NCI-H2196 treated with DMSO at 0.1 percent for 48 hours (cell line): ENCODE measurements at regions not wholly inside any gene's neighbourhood (a gene's known extent, or its start where the extent isn't known, plus 50 kb on each side); places are given as distances from the start of the nearest gene placed in this dataset.

Source experiments
- DNase-seq: peaks from one replicate; lab custom pipeline; 2025; ENCODE audit not compliant: unreplicated experiment; lab: John Stamatoyannopoulos, UW

DNA sequence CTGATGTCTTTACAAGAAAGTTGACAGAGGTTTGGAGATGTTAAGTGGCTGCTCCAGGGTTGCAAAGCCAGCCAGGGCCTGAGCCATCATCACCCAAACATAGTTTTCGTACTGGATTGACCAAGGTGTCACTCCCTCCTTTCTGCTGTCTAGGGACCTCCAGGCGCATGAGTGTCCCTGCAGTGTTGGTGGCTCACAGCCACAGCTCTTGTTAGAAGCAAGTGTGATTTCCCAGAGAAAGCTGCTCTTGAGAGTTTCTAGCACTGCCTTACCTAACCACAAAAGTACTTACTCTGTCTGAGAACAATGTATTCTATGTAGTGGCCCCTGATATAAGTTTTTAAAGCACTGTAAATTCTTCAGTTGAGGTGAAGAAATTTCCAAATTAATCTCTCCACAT lies 144.1 kb downstream of the SOX2 start:
- no peak for DNase-seq

GRCh38 chr3:181859518-181859917 lies 147.8 kb downstream of the SOX2 start:
- DNase-seq: no peak

GRCh38 chr3:181860235-181860634 lies 148.5 kb downstream of the SOX2 start:
- no peak for DNase-seq

- no peak for DNase-seq
Observed at GRCh38 chr3:181862502-181862901, 150.8 kb downstream of the SOX2 start.

DNA sequence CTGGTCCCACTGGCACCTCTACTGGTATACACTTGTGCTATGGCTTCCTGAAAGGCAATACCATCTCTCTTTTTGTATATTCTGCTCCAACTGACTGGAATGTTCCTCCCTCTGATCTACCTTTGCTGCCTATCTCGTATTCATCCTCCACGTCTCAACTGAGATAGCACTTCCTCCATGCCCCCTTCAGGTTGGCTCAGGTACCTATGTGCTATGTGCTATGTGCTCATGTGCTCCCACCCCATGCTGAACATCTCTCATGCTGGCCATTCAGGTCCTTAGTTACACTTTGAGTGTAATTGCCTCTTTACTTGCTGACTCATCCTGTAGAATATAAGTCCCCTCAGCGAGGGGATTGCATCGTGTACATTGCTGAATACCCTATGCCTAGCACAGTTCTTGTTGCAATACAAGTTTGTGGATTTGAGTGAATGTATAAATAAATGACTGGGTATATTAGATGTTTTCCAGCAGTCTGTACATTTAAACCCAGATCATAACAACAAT lies 156.9 kb downstream of the SOX2 start:
- DNase-seq: no peak

GRCh38 chr3:181872887-181873286 lies 161.2 kb downstream of the SOX2 start:
- DNase-seq: no peak

- DNase-seq: peak; percentile 91
Observed at GRCh38 chr3:181879926-181880325, 168.2 kb downstream of the SOX2 start.

- peak; percentile 91 for DNase-seq
Observed at GRCh38 chr3:181880331-181880730, 168.6 kb downstream of the SOX2 start.

DNA sequence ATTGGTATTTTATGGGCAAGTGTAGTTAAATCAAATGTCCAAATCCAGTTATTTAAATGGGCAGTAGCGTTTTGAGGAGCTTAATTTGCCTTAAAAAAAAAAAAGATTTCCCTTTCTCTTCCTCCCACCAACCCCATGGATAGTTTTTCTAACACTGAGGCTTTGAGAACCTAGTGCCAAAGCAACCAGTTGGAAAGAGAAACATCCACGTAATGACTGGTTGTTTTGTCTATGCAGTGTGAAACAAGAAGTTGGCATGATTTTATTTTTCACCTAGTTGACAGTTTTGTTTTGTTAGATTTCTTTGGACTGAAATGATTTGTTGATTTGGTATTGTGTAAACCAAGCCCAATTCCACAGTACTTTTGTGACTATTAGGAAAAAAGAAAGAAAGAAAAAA lies 170.0 kb downstream of the SOX2 start:
- DNase-seq: no peak

- no peak for DNase-seq
Observed at GRCh38 chr3:181885868-181886630, 174.3 kb downstream of the SOX2 start.

GRCh38 chr3:181886676-181887075 lies 175.0 kb downstream of the SOX2 start:
- no peak for DNase-seq

DNA sequence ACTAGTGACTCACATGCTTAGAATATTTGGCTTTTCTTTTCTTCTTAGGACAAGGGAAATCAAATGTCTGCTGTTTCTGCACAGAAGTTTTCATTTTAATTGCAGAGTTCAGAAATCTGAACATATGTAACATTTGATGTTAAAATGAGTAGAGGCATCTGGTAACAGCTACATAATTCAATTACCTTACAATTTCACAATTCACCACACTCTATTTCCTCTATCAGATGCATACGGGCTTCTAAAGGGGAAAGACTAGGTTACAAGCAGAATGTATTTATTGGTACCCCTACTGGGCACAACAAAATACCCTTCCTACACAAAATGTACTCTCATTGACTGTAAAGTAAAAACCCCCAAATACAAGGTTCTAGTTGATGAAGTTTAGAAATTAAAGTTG lies 176.0 kb downstream of the SOX2 start:
- DNase-seq: no peak

DNA sequence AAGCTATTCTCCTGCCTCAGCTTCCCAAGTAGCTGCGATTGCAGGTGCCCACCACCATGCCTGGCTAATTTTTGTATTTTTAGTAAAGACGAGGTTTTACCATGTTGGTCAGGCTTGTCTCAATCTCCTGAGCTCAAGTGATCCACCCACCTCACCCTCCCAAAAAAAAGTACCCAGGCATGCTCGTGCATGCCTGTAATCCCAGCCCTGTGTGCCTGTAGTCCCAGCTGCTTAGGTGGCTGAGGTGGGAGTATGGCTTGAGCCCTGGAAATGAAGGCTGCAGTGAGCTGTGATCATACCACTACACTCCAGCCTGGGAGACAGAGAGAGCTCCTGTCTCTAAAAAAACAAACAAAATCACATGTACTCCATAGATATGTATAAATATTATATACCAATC lies 176.5 kb downstream of the SOX2 start:
- no peak for DNase-seq

DNA sequence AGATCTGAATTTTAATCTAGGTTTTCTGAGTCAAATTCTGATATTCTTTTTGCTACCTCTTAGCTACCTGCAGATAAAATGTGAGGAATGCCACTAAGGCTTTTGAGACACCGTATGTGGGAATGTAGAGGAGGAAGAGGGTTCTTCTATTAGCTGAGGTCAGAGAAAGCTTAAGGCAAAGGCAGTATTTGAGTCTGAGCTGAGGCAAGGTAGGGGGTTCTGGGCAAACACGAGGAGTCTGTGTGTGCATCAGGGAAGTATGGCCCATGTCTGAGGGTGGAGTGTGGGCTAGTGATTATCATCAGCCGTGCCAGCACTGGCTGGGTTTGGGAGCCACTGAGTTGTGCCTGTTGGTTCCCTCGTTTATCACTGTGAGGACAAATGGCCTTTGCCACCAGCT lies 181.1 kb downstream of the SOX2 start:
- no peak for DNase-seq

DNA sequence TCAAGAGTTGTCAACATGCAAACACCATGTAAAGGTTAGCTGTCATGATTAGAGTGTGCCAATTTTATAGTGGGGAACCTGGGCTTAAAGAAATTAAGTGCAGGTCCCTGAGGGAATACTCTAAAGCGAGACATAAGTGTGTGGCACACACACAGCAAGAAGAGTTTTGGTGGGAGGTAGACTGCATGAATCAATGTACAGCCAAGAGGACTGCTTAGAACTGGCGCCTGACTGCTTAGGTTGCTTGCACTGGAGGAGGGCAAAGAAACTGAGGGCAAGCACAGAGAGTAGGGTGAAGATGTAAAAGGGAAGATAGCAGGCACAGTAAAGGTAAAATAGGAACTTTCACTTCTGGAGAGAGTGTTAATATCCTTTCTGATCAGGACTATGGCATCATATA lies 184.9 kb downstream of the SOX2 start:
- no peak for DNase-seq

- DNase-seq: no peak
Observed at GRCh38 chr3:181899702-181900101, 188.0 kb downstream of the SOX2 start.

GRCh38 chr3:181901626-181902025 lies 189.9 kb downstream of the SOX2 start:
- DNase-seq: no peak

DNA sequence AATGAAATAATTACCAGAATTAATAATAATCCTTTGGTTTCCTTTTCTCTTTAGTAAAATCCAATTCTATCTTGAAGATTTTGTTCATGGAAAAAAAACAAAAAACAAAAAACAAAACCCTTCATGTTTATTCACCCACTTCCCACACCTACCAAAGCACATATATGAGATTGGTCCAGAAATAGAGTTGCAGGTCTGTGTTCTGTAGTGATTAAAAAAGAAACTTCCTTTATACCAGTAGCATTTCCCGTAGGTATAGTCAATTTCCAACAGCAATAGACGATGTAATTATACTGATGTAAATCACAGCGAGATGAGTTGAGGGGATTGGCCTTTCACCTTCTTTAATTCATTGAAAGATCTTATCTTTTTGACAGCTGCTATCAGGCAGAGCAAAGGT lies 194.6 kb downstream of the SOX2 start:
- no peak for DNase-seq

DNA sequence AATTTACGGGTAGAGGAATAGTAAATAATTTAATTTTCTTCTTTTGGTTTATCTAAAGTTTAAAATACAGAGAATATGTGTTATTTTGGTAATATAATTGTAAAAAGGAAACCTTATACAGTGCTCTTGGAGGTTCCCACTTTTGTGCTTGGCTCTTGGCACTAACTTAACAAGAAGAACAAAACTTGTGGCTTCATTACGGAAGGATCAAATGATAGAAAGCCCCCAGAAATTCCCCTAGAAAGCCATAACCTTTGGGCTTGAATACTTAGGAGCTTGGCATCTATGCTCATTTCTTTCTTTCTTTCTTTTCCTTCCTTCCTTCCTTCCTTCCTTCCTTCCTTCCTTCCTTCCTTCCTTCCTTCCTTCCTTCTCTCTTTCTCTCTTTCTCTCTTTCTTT lies 197.5 kb downstream of the SOX2 start:
- DNase-seq: no peak

DNA sequence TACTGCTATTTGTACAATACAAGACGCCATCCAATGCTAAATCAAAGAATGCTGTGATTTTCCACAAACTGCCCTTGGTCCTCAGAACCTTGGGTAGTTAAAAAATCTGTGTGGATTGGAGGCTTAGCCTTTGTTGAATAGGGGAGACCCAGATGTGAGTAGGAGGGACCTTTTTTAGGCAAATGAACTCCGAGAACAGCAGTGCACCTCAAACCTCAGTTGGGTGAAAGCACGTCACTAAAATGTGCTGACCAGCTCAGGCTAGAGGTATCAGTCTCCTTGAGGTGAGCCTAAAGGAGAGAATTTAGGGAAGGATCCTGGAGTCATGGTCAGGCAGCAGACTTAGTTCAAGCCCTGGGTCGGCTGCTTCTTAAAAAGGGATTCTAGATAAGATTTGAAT lies 200.7 kb downstream of the SOX2 start:
- DNase-seq: no peak

GRCh38 chr3:181913254-181913653 lies 201.5 kb downstream of the SOX2 start:
- DNase-seq: no peak

- DNase-seq: no peak
Observed at GRCh38 chr3:181915551-181915950, 203.8 kb downstream of the SOX2 start.

DNA sequence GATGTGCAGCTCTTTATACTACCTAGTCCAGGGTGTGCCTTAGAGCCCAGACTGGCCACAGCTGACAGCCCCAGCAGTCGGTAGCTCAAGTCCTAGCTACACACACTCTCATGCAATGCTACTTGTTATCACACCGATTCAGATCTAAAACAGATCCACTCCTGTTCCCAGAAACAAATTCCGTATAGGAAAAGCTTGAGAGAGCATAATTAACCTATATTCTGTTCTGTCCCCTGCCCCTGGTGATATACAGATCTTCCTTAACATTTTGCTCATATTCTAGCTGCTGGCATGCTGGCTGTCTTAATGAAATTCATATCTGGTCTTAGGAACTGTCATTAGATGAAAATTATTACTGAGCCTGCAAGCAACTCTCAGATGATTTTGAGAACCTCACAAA lies 204.3 kb downstream of the SOX2 start:
- DNase-seq: no peak
